Activated CD8-positive, alpha-beta memory T cell treated with anti-CD3 and anti-CD28 coated beads, Interleukin-2, amount 10 ng/mL, durations not matched to agents 7 days and 5 days (primary cell): ENCODE measurements at regions not wholly inside any gene's neighbourhood (a gene's known extent, or its start where the extent isn't known, plus 50 kb on each side); places are given as distances from the start of the nearest gene placed in this dataset.

ENCODE experiments used
- ATAC-seq: fragments of 150-1000 bp; cut with Tn5 transposase; one replicate; pipeline ENCODE4 v1.10.0; 2021; ENCODE audit warnings: moderate library complexity
- CTCF ChIA-PET: fragments of 350-600 bp; sonication (Branson Sonifier 250); formaldehyde crosslinking; loops from one replicate; lab custom pipeline; 2021; ENCODE audit warnings: antibody characterized with exemption; lab: Charles Lee
- DNase-seq: peaks from one replicate; pipeline ENCODE4 v3.0.0-alpha.2; 2020
- H3K27ac Mint-ChIP-seq: one replicate; pipeline ENCODE4 v1.8.0; 2021; ENCODE audit warnings: mild to moderate bottlenecking, mixed read lengths
- H3K27me3 Mint-ChIP-seq: one replicate; pipeline ENCODE4 v1.8.0; 2021; ENCODE audit warnings: mixed read lengths
- H3K36me3 Mint-ChIP-seq: one replicate; pipeline ENCODE4 v1.8.0; 2021; ENCODE audit warnings: mild to moderate bottlenecking, mixed read lengths
- H3K4me1 Mint-ChIP-seq: one replicate; pipeline ENCODE4 v1.8.0; 2021; ENCODE audit warnings: mixed read lengths
- H3K4me3 Mint-ChIP-seq: one replicate; pipeline ENCODE4 v1.8.0; 2021; ENCODE audit warnings: mild to moderate bottlenecking, moderate library complexity, mixed read lengths
- H3K9me3 Mint-ChIP-seq: one replicate; pipeline ENCODE4 v1.8.0; 2022; ENCODE audit warnings: low read depth, mixed read lengths

- H3K4me3 Mint-ChIP-seq: no peak overlapping the region
- CTCF ChIA-PET: no interaction called here
- DNase-seq (no peak), ATAC-seq (no peak)
- H3K4me1 Mint-ChIP-seq: peaks cover 28% of the 10 kb centered on the region
- no peaks in the 10 kb centered on the region for H3K27me3 Mint-ChIP-seq
- peaks cover 15% of the 10 kb centered on the region for H3K36me3 Mint-ChIP-seq
- no peaks in the 10 kb centered on the region for H3K9me3 Mint-ChIP-seq
- H3K27ac Mint-ChIP-seq: no peak overlapping the region
Measured at GRCh38 chr11:17157761-17158160, 50.0 kb downstream of the PIK3C2A start.

GRCh38 chr11:17156283-17156682, 51.5 kb downstream of the PIK3C2A start:
- H3K27ac Mint-ChIP-seq: no peak overlapping the region
- no peaks in the 10 kb centered on the region for H3K9me3 Mint-ChIP-seq
- CTCF ChIA-PET: no interaction called here
- peaks cover 10% of the 10 kb centered on the region for H3K36me3 Mint-ChIP-seq
- H3K27me3 Mint-ChIP-seq: no peaks in the 10 kb centered on the region
- peaks cover 15% of the 10 kb centered on the region for H3K4me1 Mint-ChIP-seq
- ATAC-seq: no peak
- no peak overlapping the region for H3K4me3 Mint-ChIP-seq
- DNase-seq: no peak

- CTCF ChIA-PET: no interaction called here
- Mint-ChIP-seq H3K36me3 (peaks cover 10% of the 10 kb centered on the region), H3K27me3 (no peaks in the 10 kb centered on the region), H3K4me1 (peaks cover 8% of the 10 kb centered on the region), H3K4me3 (no peak overlapping the region), H3K27ac (no peak overlapping the region), H3K9me3 (no peaks in the 10 kb centered on the region)
- ATAC-seq: no peak
- no peak for DNase-seq
Measured at GRCh38 chr11:17154409-17155159, 53.2 kb downstream of the PIK3C2A start.

- Mint-ChIP-seq H3K4me1 (peaks cover 8% of the 10 kb centered on the region), H3K9me3 (no peaks in the 10 kb centered on the region), H3K4me3 (no peak overlapping the region), H3K27ac (no peak overlapping the region), H3K36me3 (peaks cover 10% of the 10 kb centered on the region), H3K27me3 (no peaks in the 10 kb centered on the region)
- no peak for DNase-seq
- CTCF ChIA-PET: no interaction called here
- no peak for ATAC-seq
Measured at GRCh38 chr11:17153757-17154156, 54.0 kb downstream of the PIK3C2A start.

GRCh38 chr11:17152306-17152705, 55.5 kb downstream of the PIK3C2A start:
- CTCF ChIA-PET: no interaction called here
- ATAC-seq: no peak

GRCh38 chr11:17150521-17150920, 57.3 kb downstream of the PIK3C2A start:
- no peak for ATAC-seq
- H3K27me3 Mint-ChIP-seq: no peaks in the 10 kb centered on the region

More at GRCh38 chr11:17152306-17152705, 55.5 kb downstream of the PIK3C2A start:
- no peaks in the 10 kb centered on the region for H3K9me3 Mint-ChIP-seq
- H3K4me1 Mint-ChIP-seq: peaks cover 8% of the 10 kb centered on the region
- no peak overlapping the region for H3K27ac Mint-ChIP-seq
- H3K36me3 Mint-ChIP-seq: peaks cover 14% of the 10 kb centered on the region
- no peak for DNase-seq
- H3K4me3 Mint-ChIP-seq: no peak overlapping the region
- H3K27me3 Mint-ChIP-seq: no peaks in the 10 kb centered on the region

GRCh38 chr11:17148536-17148935, 59.2 kb downstream of the PIK3C2A start:
- DNase-seq: no peak
- H3K36me3 Mint-ChIP-seq: peaks cover 21% of the 10 kb centered on the region
- no peak overlapping the region for H3K4me3 Mint-ChIP-seq
- H3K9me3 Mint-ChIP-seq: no peaks in the 10 kb centered on the region
- no peak overlapping the region for H3K27ac Mint-ChIP-seq
- no peak for ATAC-seq
- peaks cover 5% of the 10 kb centered on the region for H3K4me1 Mint-ChIP-seq
- CTCF ChIA-PET: no interaction called here
- no peaks in the 10 kb centered on the region for H3K27me3 Mint-ChIP-seq

More at GRCh38 chr11:17150521-17150920, 57.3 kb downstream of the PIK3C2A start:
- Mint-ChIP-seq H3K27ac (no peak overlapping the region), H3K4me1 (peaks cover 13% of the 10 kb centered on the region), H3K9me3 (no peaks in the 10 kb centered on the region), H3K36me3 (peaks cover 19% of the 10 kb centered on the region), H3K4me3 (no peak overlapping the region)
- DNase-seq: no peak
- CTCF ChIA-PET: no interaction called here

- CTCF ChIA-PET: no interaction called here
Measured at GRCh38 chr11:17145972-17146371, 61.8 kb downstream of the PIK3C2A start.

GRCh38 chr11:17142450-17142849, 65.0 kb upstream of the RPS13 start:
- CTCF ChIA-PET: interaction anchor here (0.8 kb wide), 1 partner anchor 88 kb away, joined by 3 read pairs; no protein-coding TSS in a partner anchor
- H3K4me3 Mint-ChIP-seq: no peak overlapping the region
- peaks cover 5% of the 10 kb centered on the region for H3K4me1 Mint-ChIP-seq
- H3K36me3 Mint-ChIP-seq: peaks cover 26% of the 10 kb centered on the region
- ATAC-seq: no peak
- no peak overlapping the region for H3K27ac Mint-ChIP-seq
- H3K9me3 Mint-ChIP-seq: no peaks in the 10 kb centered on the region
- no peaks in the 10 kb centered on the region for H3K27me3 Mint-ChIP-seq
- DNase-seq: no peak

More at GRCh38 chr11:17145972-17146371, 61.8 kb downstream of the PIK3C2A start:
- peaks cover 26% of the 10 kb centered on the region for H3K36me3 Mint-ChIP-seq
- ATAC-seq (no peak), DNase-seq (no peak)
- no peak overlapping the region for H3K27ac Mint-ChIP-seq
- no peak overlapping the region for H3K4me3 Mint-ChIP-seq
- no peaks in the 10 kb centered on the region for H3K27me3 Mint-ChIP-seq
- peaks cover 5% of the 10 kb centered on the region for H3K4me1 Mint-ChIP-seq
- H3K9me3 Mint-ChIP-seq: no peaks in the 10 kb centered on the region

- Mint-ChIP-seq H3K27ac (no peak overlapping the region), H3K4me3 (no peak overlapping the region), H3K27me3 (no peaks in the 10 kb centered on the region), H3K36me3 (peaks cover 22% of the 10 kb centered on the region), H3K9me3 (no peaks in the 10 kb centered on the region), H3K4me1 (peaks cover under 1% of the 10 kb centered on the region)
- CTCF ChIA-PET: no interaction called here
- ATAC-seq: no peak
- DNase-seq: no peak
Measured at GRCh38 chr11:17141156-17141555, 63.7 kb upstream of the RPS13 start.

GRCh38 chr11:17138562-17138961, 61.1 kb upstream of the RPS13 start:
- CTCF ChIA-PET: no interaction called here
- Mint-ChIP-seq H3K36me3 (peaks cover 10% of the 10 kb centered on the region), H3K27ac (no peak overlapping the region), H3K27me3 (no peaks in the 10 kb centered on the region), H3K4me3 (no peak overlapping the region), H3K4me1 (no peaks in the 10 kb centered on the region), H3K9me3 (no peaks in the 10 kb centered on the region)
- ATAC-seq (no peak), DNase-seq (no peak)

- CTCF ChIA-PET: no interaction called here
- Mint-ChIP-seq H3K27me3 (no peaks in the 10 kb centered on the region), H3K4me3 (no peak overlapping the region), H3K9me3 (no peaks in the 10 kb centered on the region), H3K36me3 (peaks cover 7% of the 10 kb centered on the region), H3K27ac (no peak overlapping the region), H3K4me1 (no peaks in the 10 kb centered on the region)
- no peak for DNase-seq
- no peak for ATAC-seq
Measured at GRCh38 chr11:17135916-17136683, 58.6 kb upstream of the RPS13 start.

- no peak for DNase-seq
- peaks cover 9% of the 10 kb centered on the region for H3K36me3 Mint-ChIP-seq
- no peaks in the 10 kb centered on the region for H3K27me3 Mint-ChIP-seq
- no peaks in the 10 kb centered on the region for H3K4me1 Mint-ChIP-seq
- ATAC-seq: no peak
- CTCF ChIA-PET: interaction anchor here (0.9 to 1.0 kb wide), 2 partner anchors 9 to 18 kb away, joined by 3 to 4 read pairs; no protein-coding TSS in a partner anchor
- no peak overlapping the region for H3K27ac Mint-ChIP-seq
- no peak overlapping the region for H3K4me3 Mint-ChIP-seq
- no peaks in the 10 kb centered on the region for H3K9me3 Mint-ChIP-seq
Measured at GRCh38 chr11:17132654-17133053, 55.2 kb upstream of the RPS13 start.

GRCh38 chr11:17129003-17129402, 51.5 kb upstream of the RPS13 start:
- Mint-ChIP-seq H3K27ac (no peak overlapping the region), H3K27me3 (no peaks in the 10 kb centered on the region), H3K36me3 (peaks cover 11% of the 10 kb centered on the region), H3K9me3 (no peaks in the 10 kb centered on the region), H3K4me1 (no peaks in the 10 kb centered on the region), H3K4me3 (no peak overlapping the region)
- DNase-seq (no peak), ATAC-seq (no peak)
- CTCF ChIA-PET: no interaction called here
